OCI-LY1 (cell line): ENCODE measurements at regions not wholly inside any gene's neighbourhood (a gene's known extent, or its start where the extent isn't known, plus 50 kb on each side); places are given as distances from the start of the nearest gene placed in this dataset.

Experiments
- H2AFZ ChIP-seq: fragments of 200-600 bp; sonication (generic), shearing (Covaris generic); 2 replicates; pipeline ENCODE4 v1.6.0; 2014; ENCODE audit warnings: antibody characterized with exemption, mild to moderate bottlenecking, low read length
- H3F3A ChIP-seq: fragments of 200-600 bp; sonication (generic), shearing (Covaris generic); 2 replicates; pipeline ENCODE4 v1.6.0; 2014; ENCODE audit warnings: mild to moderate bottlenecking, antibody characterized with exemption, low read length, moderate library complexity; ENCODE audit not compliant: insufficient read depth
- H3K27ac ChIP-seq: fragments of 200-600 bp; sonication (generic); 2 replicates; pipeline ENCODE4 v1.5.1; 2014; ENCODE audit warnings: low read length, mixed run types, mild to moderate bottlenecking, low read depth; ENCODE audit not compliant: poor library complexity, severe bottlenecking
- H3K27me3 ChIP-seq: fragments of 200-600 bp; sonication (generic); 2 replicates; pipeline ENCODE4 v1.6.0; 2014; ENCODE audit warnings: antibody characterized with exemption, mild to moderate bottlenecking, low read length, moderate library complexity; ENCODE audit not compliant: insufficient read depth
- H3K36me3 ChIP-seq: fragments of 200-600 bp; sonication (generic); 2 replicates; pipeline ENCODE4 v1.6.1; 2014; ENCODE audit warnings: mild to moderate bottlenecking, antibody characterized with exemption, low read length, moderate library complexity, mixed read lengths; ENCODE audit not compliant: insufficient read depth
- H3K4me1 ChIP-seq: fragments of 200-600 bp; sonication (generic); 2 replicates; pipeline ENCODE4 v1.5.1; 2014; ENCODE audit warnings: mild to moderate bottlenecking, low read length, moderate library complexity; ENCODE audit not compliant: insufficient read depth, severe bottlenecking
- H3K4me2 ChIP-seq: fragments of 200-600 bp; sonication (generic), shearing (Covaris generic); 2 replicates; pipeline ENCODE4 v1.6.1; 2014; ENCODE audit warnings: low read length
- H3K4me3 ChIP-seq: fragments of 200-600 bp; sonication (generic); 2 replicates; pipeline ENCODE4 v1.5.1; 2014; ENCODE audit warnings: low read length, low read depth, mild to moderate bottlenecking, mixed read lengths; ENCODE audit not compliant: poor library complexity, severe bottlenecking
- H3K79me2 ChIP-seq: fragments of 200-600 bp; shearing (Covaris generic); 2 replicates; pipeline ENCODE4 v1.6.1; 2016; ENCODE audit warnings: mixed run types, low read length, mixed read lengths; ENCODE audit not compliant: insufficient read depth
- H3K9ac ChIP-seq: fragments of 200-600 bp; sonication (generic), shearing (Covaris generic); 2 replicates; pipeline ENCODE4 v1.6.1; 2014; ENCODE audit warnings: mild to moderate bottlenecking, low read length, mixed read lengths
- H3K9me2 ChIP-seq: fragments of 200-600 bp; sonication (generic), shearing (Covaris generic); 2 replicates; pipeline ENCODE4 v1.6.1; 2014; ENCODE audit warnings: low read depth, mild to moderate bottlenecking, low read length, mixed read lengths
- H3K9me3 ChIP-seq: fragments of 200-600 bp; shearing (Covaris generic); 2 replicates; pipeline ENCODE4 v1.6.1; 2014; ENCODE audit warnings: low read length, mixed read lengths
- H4K20me1 ChIP-seq: fragments of 200-600 bp; sonication (generic), shearing (Covaris generic); 2 replicates; pipeline ENCODE4 v1.6.0; 2016; ENCODE audit warnings: mild to moderate bottlenecking, low read length; ENCODE audit not compliant: insufficient read depth
- CTCF ChIP-seq: fragments of 200-600 bp; sonication (generic), shearing (Covaris generic); IDR thresholded peaks from 2 replicates; pipeline ENCODE4 v1.5.1; 2017; ENCODE audit warnings: mild to moderate bottlenecking, antibody characterized with exemption, low read length, moderate library complexity, mixed read lengths
- EZH2 ChIP-seq: fragments of 200-600 bp; sonication (generic), shearing (Covaris generic); IDR thresholded peaks from 2 replicates; pipeline ENCODE4 v1.8.0; 2017; ENCODE audit warnings: borderline replicate concordance, mixed run types, mild to moderate bottlenecking, antibody characterized with exemption, low read length, moderate library complexity, mixed read lengths

GRCh38 chr6:147116056-147116455, 88.2 kb upstream of the STXBP5 start:
- no peaks in the 10 kb centered on the region for H3K27me3 ChIP-seq
- H3K36me3 ChIP-seq: no peaks in the 10 kb centered on the region
- H3K4me1 ChIP-seq: no peaks in the 10 kb centered on the region
- no peak for TF ChIP-seq CTCF
- TF ChIP-seq EZH2: no peak
- no peaks in the 10 kb centered on the region for H3K9me2 ChIP-seq
- no peaks in the 10 kb centered on the region for H3K79me2 ChIP-seq
- H3F3A ChIP-seq: no peaks in the 10 kb centered on the region
- no peaks in the 10 kb centered on the region for H4K20me1 ChIP-seq
- no peak overlapping the region for H3K4me3 ChIP-seq
- H3K9me3 ChIP-seq: no peaks in the 10 kb centered on the region
- H3K9ac ChIP-seq: no peak overlapping the region
- no peak overlapping the region for H2AFZ ChIP-seq
- no peak overlapping the region for H3K4me2 ChIP-seq
- H3K27ac ChIP-seq: no peak overlapping the region

GRCh38 chr6:147117011-147117410, 87.2 kb upstream of the STXBP5 start:
- Histone ChIP-seq H2AFZ (no peak overlapping the region), H3K9me3 (no peaks in the 10 kb centered on the region), H3K4me1 (no peaks in the 10 kb centered on the region), H4K20me1 (no peaks in the 10 kb centered on the region), H3K36me3 (no peaks in the 10 kb centered on the region), H3K4me3 (no peak overlapping the region), H3K4me2 (no peak overlapping the region), H3F3A (no peaks in the 10 kb centered on the region), H3K27ac (no peak overlapping the region), H3K27me3 (no peaks in the 10 kb centered on the region), H3K9ac (no peak overlapping the region), H3K9me2 (no peaks in the 10 kb centered on the region), H3K79me2 (no peaks in the 10 kb centered on the region)
- TF ChIP-seq EZH2 (no peak), CTCF (no peak)

DNA sequence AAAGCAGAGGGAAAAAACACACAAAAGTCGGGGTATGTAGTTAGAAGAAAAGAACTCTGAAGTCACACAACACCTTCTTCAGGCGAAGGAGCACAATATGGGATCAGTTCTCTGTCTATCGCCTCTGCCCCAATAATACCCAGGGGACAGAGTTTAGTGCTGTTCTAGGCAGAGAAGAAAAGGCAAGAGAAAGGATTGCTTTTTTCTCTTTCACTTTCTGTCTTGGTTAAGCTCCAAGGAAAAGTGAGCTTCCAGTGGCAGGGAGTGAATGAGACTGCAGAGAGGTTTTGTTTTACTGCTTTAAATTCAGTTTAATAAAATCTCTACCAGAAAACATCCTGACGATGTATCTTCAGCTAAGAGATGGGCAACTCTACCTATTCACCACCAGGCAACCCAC, 86.6 kb upstream of the STXBP5 start:
- Histone ChIP-seq H3K27ac (no peak overlapping the region), H3K9me3 (no peaks in the 10 kb centered on the region), H3K36me3 (no peaks in the 10 kb centered on the region), H4K20me1 (no peaks in the 10 kb centered on the region), H3K79me2 (no peaks in the 10 kb centered on the region), H3K4me1 (no peaks in the 10 kb centered on the region), H3K4me3 (no peak overlapping the region), H3K27me3 (no peaks in the 10 kb centered on the region), H2AFZ (no peak overlapping the region), H3F3A (no peaks in the 10 kb centered on the region), H3K9ac (no peak overlapping the region), H3K4me2 (no peak overlapping the region), H3K9me2 (no peaks in the 10 kb centered on the region)
- TF ChIP-seq EZH2 (no peak), CTCF (no peak)
